GM19043 (cell line): ENCODE measurements at regions not wholly inside any gene's neighbourhood (a gene's known extent, or its start where the extent isn't known, plus 50 kb on each side); places are given as distances from the start of the nearest gene placed in this dataset.

Experiments
- ATAC-seq: cut with Tn5 transposase; IDR thresholded peaks from one replicate; pipeline ENCODE4 v1.9.1; 2021; ENCODE audit warnings: low read depth; ENCODE audit not compliant: unreplicated experiment

GRCh38 chr3:18295171-18295920 is 129.8 kb downstream of the SATB1 start:
- ATAC-seq: peak; percentile 95

GRCh38 chr3:18290157-18290556 is 135.0 kb downstream of the SATB1 start:
- no peak for ATAC-seq

GRCh38 chr3:18288243-18288642 is 136.9 kb downstream of the SATB1 start:
- ATAC-seq: no peak

- ATAC-seq: no peak
Measured at GRCh38 chr3:18284716-18285115, 140.4 kb downstream of the SATB1 start.

- no peak for ATAC-seq
Measured at GRCh38 chr3:18283680-18284079, 141.5 kb downstream of the SATB1 start.

- no peak for ATAC-seq
Measured at GRCh38 chr3:18282507-18282906, 142.6 kb downstream of the SATB1 start.

GRCh38 chr3:18279226-18279737 is 145.9 kb downstream of the SATB1 start:
- no peak for ATAC-seq

GRCh38 chr3:18264853-18265252 is 160.3 kb downstream of the SATB1 start:
- no peak for ATAC-seq

- no peak for ATAC-seq
Measured at GRCh38 chr3:18264361-18264760, 160.8 kb downstream of the SATB1 start.

GRCh38 chr3:18258492-18258891 is 166.6 kb downstream of the SATB1 start:
- no peak for ATAC-seq

GRCh38 chr3:18252578-18252977 is 172.6 kb downstream of the SATB1 start:
- no peak for ATAC-seq

GRCh38 chr3:18250991-18251390 is 174.1 kb downstream of the SATB1 start:
- ATAC-seq: no peak

- ATAC-seq: no peak
Measured at GRCh38 chr3:18249126-18249525, 176.0 kb downstream of the SATB1 start.

GRCh38 chr3:18247776-18248310 is 177.3 kb downstream of the SATB1 start:
- ATAC-seq: no peak

- no peak for ATAC-seq
Measured at GRCh38 chr3:18247139-18247695, 177.9 kb downstream of the SATB1 start.

GRCh38 chr3:18246336-18247060 is 178.6 kb downstream of the SATB1 start:
- ATAC-seq: no peak

GRCh38 chr3:18245721-18246120 is 179.4 kb downstream of the SATB1 start:
- no peak for ATAC-seq

- no peak for ATAC-seq
Measured at GRCh38 chr3:18241837-18242236, 183.3 kb downstream of the SATB1 start.

- no peak for ATAC-seq
Measured at GRCh38 chr3:18239674-18240073, 185.5 kb downstream of the SATB1 start.

GRCh38 chr3:18238746-18239331 is 186.3 kb downstream of the SATB1 start:
- ATAC-seq: no peak

GRCh38 chr3:18238332-18238731 is 186.8 kb downstream of the SATB1 start:
- no peak for ATAC-seq
